CD8-positive, alpha-beta memory T cell (primary cell): ENCODE measurements at regions not wholly inside any gene's neighbourhood (a gene's known extent, or its start where the extent isn't known, plus 50 kb on each side); places are given as distances from the start of the nearest gene placed in this dataset.
"Not testable (repeated sequence)": the region's sequence is repeated elsewhere in the genome, so short reads cannot be mapped to it uniquely, and the experiment has no call there.

ENCODE experiments used
- CTCF ChIA-PET: fragments of 350-600 bp; sonication (Branson Sonifier 250); formaldehyde crosslinking; loops from one replicate; lab custom pipeline; 2021; ENCODE audit warnings: antibody characterized with exemption; lab: Charles Lee
- POLR2A ChIA-PET: fragments of 350-600 bp; sonication (Branson Sonifier 250); formaldehyde crosslinking; loops from one replicate; lab custom pipeline; 2021; ENCODE audit warnings: antibody characterized with exemption; lab: Charles Lee
- DNase-seq, 5 donors: peaks; one replicate each; pipeline versions ENCODE4 v3.0.0 to v3.0.0-alpha.2; 2020 to 2022; ENCODE audit warnings: mixed read lengths in 1 of 5
- H3K27ac ChIP-seq: one replicate; pipeline ENCODE4 v1.7.0; 2013; ENCODE audit warnings: low read depth, mild to moderate bottlenecking, low read length, moderate library complexity
- H3K27me3 ChIP-seq: 2 replicates; pipeline ENCODE4 v1.7.0; 2013; ENCODE audit warnings: low read length, mild to moderate bottlenecking; ENCODE audit not compliant: insufficient read depth, poor library complexity, severe bottlenecking
- H3K36me3 ChIP-seq: 2 replicates; pipeline ENCODE4 v1.7.0; 2013; ENCODE audit warnings: mild to moderate bottlenecking, low read length, moderate library complexity; ENCODE audit not compliant: insufficient read depth
- H3K4me1 ChIP-seq: 2 replicates; pipeline ENCODE4 v1.7.0; 2013; ENCODE audit warnings: mild to moderate bottlenecking, low read length, moderate library complexity; ENCODE audit not compliant: insufficient read depth
- H3K4me3 ChIP-seq: 2 replicates; pipeline ENCODE4 v1.7.0; 2013; ENCODE audit warnings: mild to moderate bottlenecking, low read length
- H3K9me3 ChIP-seq: 2 replicates; pipeline ENCODE4 v1.7.0; 2013; ENCODE audit warnings: mild to moderate bottlenecking, low read length
- H3K27ac Mint-ChIP-seq, 8 donors: one replicate each; pipeline ENCODE4 v1.8.0; 2020 to 2021; ENCODE audit warnings: mixed read lengths in 8 of 8, mild to moderate bottlenecking in 6 of 8, inconsistent platforms in 3 of 8, moderate library complexity in 3 of 8
- H3K27me3 Mint-ChIP-seq, 2 donors: one replicate each; pipeline ENCODE4 v1.8.0; 2020 to 2021; ENCODE audit warnings: mixed read lengths in 2 of 2, mild to moderate bottlenecking in 1 of 2, moderate library complexity in 1 of 2
- H3K36me3 Mint-ChIP-seq, 3 donors: one replicate each; pipeline ENCODE4 v1.8.0; 2020 to 2021; ENCODE audit warnings: mixed read lengths in 3 of 3, inconsistent platforms in 1 of 3, mild to moderate bottlenecking in 1 of 3
- H3K4me1 Mint-ChIP-seq, 3 donors: one replicate each; pipeline ENCODE4 v1.8.0; 2020 to 2021; ENCODE audit warnings: mixed read lengths in 3 of 3, inconsistent platforms in 1 of 3, mild to moderate bottlenecking in 1 of 3
- H3K4me3 Mint-ChIP-seq, 7 donors: one replicate each; pipeline ENCODE4 v1.8.0; 2020 to 2021; ENCODE audit warnings: mixed read lengths in 7 of 7, mild to moderate bottlenecking in 6 of 7, moderate library complexity in 4 of 7, inconsistent platforms in 2 of 7
- H3K9me3 Mint-ChIP-seq, 5 donors: one replicate each; pipeline ENCODE4 v1.8.0; 2020 to 2022; ENCODE audit warnings: mixed read lengths in 5 of 5, mild to moderate bottlenecking in 3 of 5, moderate library complexity in 2 of 5, inconsistent platforms in 1 of 5

GRCh38 chr1:104291156-104291555, 541.5 kb downstream of the AMY1C start:
- Histone ChIP-seq H3K4me1 (no peaks in the 10 kb centered on the region), H3K36me3 (no peaks in the 10 kb centered on the region), H3K4me3 (no peak overlapping the region), H3K9me3 (no peaks in the 10 kb centered on the region), H3K27ac (no peak overlapping the region), H3K27me3 (no peaks in the 10 kb centered on the region)
- POLR2A ChIA-PET = no interaction called here
- Mint-ChIP-seq H3K4me3 (no peak overlapping the region), H3K27me3 (no peaks in the 10 kb centered on the region), H3K36me3 (no peaks in the 10 kb centered on the region), H3K9me3 (peaks cover 2 to 30% (median 12%) of the 10 kb centered on the region in 5 donors), H3K27ac (no peak overlapping the region), H3K4me1 (no peaks in the 10 kb centered on the region)
- CTCF ChIA-PET = no interaction called here
- no peak for DNase-seq

GRCh38 chr1:104294259-104294658, 544.6 kb downstream of the AMY1C start:
- Mint-ChIP-seq H3K4me1 (no peaks in the 10 kb centered on the region), H3K27ac (no peak overlapping the region), H3K27me3 (no peaks in the 10 kb centered on the region), H3K4me3 (no peak overlapping the region), H3K36me3 (no peaks in the 10 kb centered on the region), H3K9me3 (peaks cover 2 to 21% (median 10%) of the 10 kb centered on the region in 5 donors)
- POLR2A ChIA-PET = no interaction called here
- H3K4me3 ChIP-seq = no peak overlapping the region
- no peaks in the 10 kb centered on the region for H3K9me3 ChIP-seq
- no peaks in the 10 kb centered on the region for H3K36me3 ChIP-seq
- H3K27me3 ChIP-seq = no peaks in the 10 kb centered on the region
- no peaks in the 10 kb centered on the region for H3K4me1 ChIP-seq
- no peak overlapping the region for H3K27ac ChIP-seq
- no peak for DNase-seq
- CTCF ChIA-PET = no interaction called here

GRCh38 chr1:104295511-104295910, 545.8 kb downstream of the AMY1C start:
- H3K4me1 ChIP-seq = no peaks in the 10 kb centered on the region
- H3K27ac ChIP-seq = no peak overlapping the region
- no peaks in the 10 kb centered on the region for H3K27me3 ChIP-seq
- Mint-ChIP-seq H3K4me1 (no peaks in the 10 kb centered on the region), H3K36me3 (no peaks in the 10 kb centered on the region), H3K4me3 (no peak overlapping the region), H3K27ac (no peak overlapping the region), H3K9me3 (peaks cover 2 to 22% (median 10%) of the 10 kb centered on the region in 5 donors), H3K27me3 (no peaks in the 10 kb centered on the region)
- DNase-seq = no peak
- ChIA-PET POLR2A (no interaction called here), CTCF (no interaction called here)
- H3K4me3 ChIP-seq = no peak overlapping the region
- H3K9me3 ChIP-seq = no peaks in the 10 kb centered on the region
- no peaks in the 10 kb centered on the region for H3K36me3 ChIP-seq

GRCh38 chr1:104309673-104310072, 560.0 kb downstream of the AMY1C start:
- no peaks in the 10 kb centered on the region for H3K4me1 Mint-ChIP-seq
- H3K36me3 Mint-ChIP-seq = peaks cover 0 to 2% (median 0%) of the 10 kb centered on the region in 3 donors
- POLR2A ChIA-PET = no interaction called here
- H3K4me1 ChIP-seq = no peaks in the 10 kb centered on the region
- no peaks in the 10 kb centered on the region for H3K36me3 ChIP-seq
- CTCF ChIA-PET = no interaction called here
- H3K9me3 Mint-ChIP-seq = peaks cover 9 to 38% (median 11%) of the 10 kb centered on the region in 5 donors
- H3K27ac ChIP-seq = no peak overlapping the region
- no peaks in the 10 kb centered on the region for H3K27me3 Mint-ChIP-seq
- H3K27ac Mint-ChIP-seq = no peak overlapping the region
- H3K4me3 ChIP-seq = no peak overlapping the region
- DNase-seq = no peak
- no peaks in the 10 kb centered on the region for H3K27me3 ChIP-seq
- H3K4me3 Mint-ChIP-seq = no peak overlapping the region
- no peaks in the 10 kb centered on the region for H3K9me3 ChIP-seq

GRCh38 chr1:104315823-104316222, 566.1 kb downstream of the AMY1C start:
- H3K27me3 ChIP-seq = no peaks in the 10 kb centered on the region
- no peak for DNase-seq
- H3K27ac ChIP-seq = no peak overlapping the region
- H3K9me3 Mint-ChIP-seq = peaks cover 2 to 36% (median 13%) of the 10 kb centered on the region in 5 donors
- H3K36me3 ChIP-seq = no peaks in the 10 kb centered on the region
- H3K27me3 Mint-ChIP-seq = no peaks in the 10 kb centered on the region
- ChIA-PET CTCF (no interaction called here), POLR2A (no interaction called here)
- H3K4me1 ChIP-seq = no peaks in the 10 kb centered on the region
- peaks cover 0 to 2% (median 0%) of the 10 kb centered on the region in 3 donors for H3K36me3 Mint-ChIP-seq
- H3K9me3 ChIP-seq = no peaks in the 10 kb centered on the region
- H3K4me1 Mint-ChIP-seq = no peaks in the 10 kb centered on the region
- no peak overlapping the region for H3K27ac Mint-ChIP-seq
- H3K4me3 ChIP-seq = no peak overlapping the region
- no peak overlapping the region for H3K4me3 Mint-ChIP-seq

GRCh38 chr1:104322131-104322530, 572.4 kb downstream of the AMY1C start:
- no peaks in the 10 kb centered on the region for H3K36me3 ChIP-seq
- H3K4me3 ChIP-seq = no peak overlapping the region
- no peaks in the 10 kb centered on the region for H3K4me1 ChIP-seq
- H3K27me3 ChIP-seq = no peaks in the 10 kb centered on the region
- CTCF ChIA-PET = no interaction called here
- no peaks in the 10 kb centered on the region for H3K36me3 Mint-ChIP-seq
- H3K27me3 Mint-ChIP-seq = no peaks in the 10 kb centered on the region
- H3K9me3 ChIP-seq = no peaks in the 10 kb centered on the region
- H3K27ac ChIP-seq = no peak overlapping the region
- H3K4me1 Mint-ChIP-seq = no peaks in the 10 kb centered on the region
- H3K4me3 Mint-ChIP-seq = no peak overlapping the region
- DNase-seq = no peak
- no peak overlapping the region for H3K27ac Mint-ChIP-seq
- H3K9me3 Mint-ChIP-seq = peaks cover 7 to 38% (median 10%) of the 10 kb centered on the region in 5 donors
- POLR2A ChIA-PET = no interaction called here

- Mint-ChIP-seq H3K9me3 (peaks cover 13 to 26% (median 24%) of the 10 kb centered on the region in 5 donors), H3K27me3 (no peaks in the 10 kb centered on the region), H3K27ac (no peak overlapping the region), H3K4me1 (no peaks in the 10 kb centered on the region), H3K36me3 (no peaks in the 10 kb centered on the region), H3K4me3 (no peak overlapping the region)
- DNase-seq = no peak
- Histone ChIP-seq H3K4me3 (no peak overlapping the region), H3K27me3 (no peaks in the 10 kb centered on the region), H3K36me3 (no peaks in the 10 kb centered on the region), H3K27ac (no peak overlapping the region), H3K4me1 (no peaks in the 10 kb centered on the region), H3K9me3 (no peaks in the 10 kb centered on the region)
- ChIA-PET CTCF (no interaction called here), POLR2A (no interaction called here)
These were observed 579.6 kb downstream of the AMY1C start for GRCh38 chr1:104329278-104329677.

GRCh38 chr1:104331763-104332162, 582.1 kb downstream of the AMY1C start:
- Mint-ChIP-seq H3K27ac (no peak overlapping the region), H3K36me3 (no peaks in the 10 kb centered on the region), H3K4me1 (no peaks in the 10 kb centered on the region), H3K27me3 (no peaks in the 10 kb centered on the region), H3K9me3 (peaks cover 21 to 36% (median 29%) of the 10 kb centered on the region in 5 donors), H3K4me3 (no peak overlapping the region)
- no peaks in the 10 kb centered on the region for H3K9me3 ChIP-seq
- no peak for DNase-seq
- no peaks in the 10 kb centered on the region for H3K27me3 ChIP-seq
- no peak overlapping the region for H3K4me3 ChIP-seq
- no peaks in the 10 kb centered on the region for H3K36me3 ChIP-seq
- H3K27ac ChIP-seq = no peak overlapping the region
- POLR2A ChIA-PET = no interaction called here
- CTCF ChIA-PET = no interaction called here
- no peaks in the 10 kb centered on the region for H3K4me1 ChIP-seq

- H3K27me3 Mint-ChIP-seq, CTCF ChIA-PET, H3K27ac ChIP-seq, H3K9me3 ChIP-seq, H3K4me1 Mint-ChIP-seq, H3K27ac Mint-ChIP-seq, H3K4me1 ChIP-seq, H3K4me3 ChIP-seq, DNase-seq, H3K4me3 Mint-ChIP-seq, H3K36me3 ChIP-seq, POLR2A ChIA-PET, H3K27me3 ChIP-seq, H3K36me3 Mint-ChIP-seq: not testable (repeated sequence)
- H3K9me3 Mint-ChIP-seq = peaks cover 25 to 36% (median 33%) of the 10 kb centered on the region in 5 donors
These were observed 588.2 kb downstream of the AMY1C start for GRCh38 chr1:104337927-104338326.
